Right kidney (tissue), 1 donor: ENCODE measurements at regions not wholly inside any gene's neighbourhood (a gene's known extent, or its start where the extent isn't known, plus 50 kb on each side); places are given as distances from the start of the nearest gene placed in this dataset.

Experiments
- DNase-seq: peaks from one replicate; pipeline ENCODE4 v3.0.0-alpha.2; 2016

DNA sequence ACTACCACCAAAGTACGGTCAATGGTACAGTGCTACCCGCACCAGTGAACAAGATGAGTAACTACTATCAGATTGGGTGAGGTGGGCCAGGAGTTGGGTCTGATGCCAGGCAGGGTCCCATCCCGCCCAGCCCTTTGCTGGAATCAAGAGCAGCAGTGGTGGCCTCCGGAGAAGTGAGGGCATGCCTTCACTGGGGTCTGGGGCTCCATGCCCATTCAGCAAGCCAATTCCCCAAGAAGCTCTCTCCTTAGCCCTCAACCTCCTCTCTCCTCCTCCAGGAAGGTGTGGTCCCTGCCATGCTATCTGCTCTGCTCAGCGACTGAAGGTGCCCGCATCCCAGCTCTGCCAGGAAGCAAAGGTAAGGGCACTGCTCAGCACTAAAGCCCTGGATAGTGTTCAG lies 62.7 kb upstream of the CPLX2 start:
- no peak for DNase-seq

DNA sequence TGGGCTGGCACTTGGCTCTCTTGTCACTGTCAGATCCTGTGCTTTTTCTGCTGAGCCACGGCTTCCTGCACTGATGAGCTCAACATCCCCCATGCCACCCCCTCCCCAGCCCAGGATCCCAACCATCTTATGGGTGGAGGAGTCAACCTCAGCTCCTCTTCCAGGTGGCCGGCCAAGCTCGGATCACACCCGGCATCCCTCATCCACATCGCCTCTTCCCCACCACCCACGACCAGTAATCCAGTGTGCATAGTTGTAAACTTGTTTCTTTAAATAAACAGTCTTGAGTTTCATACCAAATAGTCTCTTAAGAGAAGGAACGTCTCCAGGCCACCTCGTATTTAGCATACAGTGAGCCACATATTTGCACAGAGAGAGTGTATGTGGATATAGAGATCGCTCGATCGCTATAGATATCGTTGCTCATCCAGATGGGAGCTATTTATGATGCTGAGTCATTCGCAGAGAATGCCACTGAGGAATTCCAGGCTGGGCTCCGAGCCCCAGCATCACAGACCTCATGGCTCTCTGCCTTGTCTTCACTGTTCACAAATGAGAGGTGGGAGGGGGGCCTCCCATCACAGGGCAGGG lies 61.8 kb upstream of the CPLX2 start:
- DNase-seq = no peak

DNA sequence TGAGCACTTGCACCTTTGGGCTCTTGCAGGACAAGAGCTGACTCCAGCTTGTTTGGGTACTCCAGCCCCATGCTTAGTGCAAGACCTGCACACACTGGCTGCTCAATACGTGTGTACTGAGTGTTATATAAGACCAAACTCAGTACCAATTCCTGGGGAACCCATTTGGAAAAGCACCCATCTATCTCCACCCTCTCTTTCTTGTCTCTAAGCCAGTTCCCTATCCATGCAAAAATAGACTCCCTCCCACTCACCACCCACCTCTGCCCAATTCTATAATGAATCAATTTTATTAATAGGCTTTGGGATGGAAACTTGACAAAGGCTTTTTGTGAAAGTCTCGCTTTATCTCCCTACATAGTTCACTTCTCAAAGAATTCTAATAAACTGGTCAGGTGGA lies 60.9 kb upstream of the CPLX2 start:
- no peak for DNase-seq

DNA sequence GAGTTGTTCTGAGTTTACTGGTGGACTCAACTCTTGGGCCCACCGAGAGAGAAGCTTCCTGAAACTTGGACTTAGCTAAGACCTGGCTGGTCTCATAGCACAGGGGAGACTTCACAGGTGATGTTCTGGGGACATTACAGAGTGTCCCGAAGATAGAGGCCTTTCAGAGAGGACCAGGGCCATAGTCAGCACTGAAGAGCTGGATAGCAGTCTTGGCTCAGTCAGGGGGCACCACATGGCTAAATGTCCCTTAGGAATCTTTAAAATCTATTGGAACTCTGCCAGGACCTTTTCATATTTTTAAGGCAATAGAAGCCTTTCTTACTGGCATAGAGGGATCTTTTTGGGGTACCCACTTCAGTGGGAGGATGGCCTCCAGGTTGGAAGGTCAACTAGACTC lies 59.8 kb upstream of the CPLX2 start:
- DNase-seq = no peak

DNA sequence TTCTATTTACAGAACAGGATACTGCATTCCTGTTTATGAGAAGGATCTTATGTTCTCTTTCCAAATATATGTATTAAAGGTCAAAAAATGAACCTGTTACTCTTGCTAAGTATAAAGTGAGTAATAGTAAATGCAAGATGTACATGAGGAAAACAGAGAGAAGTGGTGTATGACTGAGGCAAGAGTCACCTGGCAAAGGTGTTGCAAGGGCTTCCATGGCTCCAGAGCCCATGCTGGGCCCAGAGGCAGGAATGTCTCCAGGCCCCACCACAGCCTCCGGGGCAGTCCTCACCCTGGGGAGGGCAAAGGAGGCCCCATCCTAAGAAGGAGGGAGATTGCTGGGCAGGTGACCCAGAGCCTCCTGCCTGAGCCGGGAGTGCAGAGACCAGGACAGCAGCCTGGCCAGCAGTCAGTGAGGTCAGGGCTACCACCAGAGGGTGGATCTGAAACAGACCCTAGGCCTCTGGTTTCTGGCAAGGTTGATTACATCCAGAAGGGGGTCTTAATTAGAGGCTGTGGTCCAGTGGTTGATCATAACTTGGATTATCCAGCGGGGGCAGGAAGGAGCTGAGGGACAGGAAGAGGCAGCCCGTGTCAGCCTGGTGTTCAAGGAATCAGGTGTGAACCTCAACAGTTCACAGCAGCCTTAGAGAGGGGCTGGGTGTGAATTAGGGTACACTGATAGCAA lies 57.3 kb upstream of the CPLX2 start:
- no peak for DNase-seq

DNA sequence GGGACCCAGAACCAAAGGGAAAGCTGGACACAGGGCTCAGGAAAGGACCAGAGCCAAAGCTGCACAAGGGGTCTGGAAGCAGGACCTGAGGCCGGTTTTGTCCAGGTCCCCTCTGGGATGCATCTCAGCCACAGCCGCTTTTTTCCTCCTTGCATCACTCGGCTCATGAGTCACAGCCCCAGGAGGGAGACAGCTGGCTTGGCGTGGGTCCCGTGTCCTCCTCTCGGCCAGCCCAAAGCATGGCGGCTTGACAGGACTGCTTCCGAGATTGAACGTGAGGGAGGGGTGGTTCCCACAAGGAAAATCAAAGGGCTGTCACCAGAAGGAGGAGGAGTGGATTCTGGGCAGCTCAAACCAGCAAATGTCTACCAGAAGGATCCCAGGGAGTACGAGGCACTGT lies 56.7 kb upstream of the CPLX2 start:
- no peak for DNase-seq

DNA sequence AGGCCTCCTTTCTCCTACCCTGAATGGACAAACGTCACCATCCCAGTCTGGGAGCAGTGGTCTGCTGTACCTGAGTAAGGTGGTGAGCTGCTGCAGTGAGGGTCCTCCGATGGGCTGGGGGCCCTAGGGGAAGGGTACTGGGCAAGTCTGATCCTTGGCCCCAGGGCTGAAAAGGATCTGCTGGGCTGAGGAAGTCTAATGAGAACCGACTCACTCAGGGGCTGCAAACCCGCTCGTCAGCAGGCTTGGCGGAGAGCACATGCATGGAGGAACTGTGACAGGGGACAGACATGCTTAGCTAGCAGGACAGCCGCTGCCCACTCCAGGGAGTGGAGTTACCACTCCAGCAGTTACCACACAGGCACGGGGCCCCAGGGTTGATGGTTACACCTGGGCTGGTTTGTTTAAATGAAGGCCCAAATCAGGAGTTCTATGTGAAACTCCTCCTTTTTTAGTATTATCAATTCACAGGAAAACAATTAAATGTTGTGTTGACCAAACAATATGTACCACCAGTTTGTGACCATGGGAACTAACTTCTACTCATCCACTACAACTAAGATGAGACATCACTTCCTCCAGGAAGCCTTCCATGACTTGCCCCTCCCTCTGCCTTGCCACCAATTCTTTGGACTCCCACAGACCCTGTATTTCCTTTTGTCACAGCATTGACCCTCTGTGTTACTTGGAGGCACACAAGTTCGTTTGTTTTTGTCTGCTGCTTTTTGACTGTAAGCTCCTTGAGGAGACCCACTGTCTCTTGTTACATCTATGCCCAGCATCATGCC lies 56.1 kb upstream of the CPLX2 start:
- no peak for DNase-seq

DNA sequence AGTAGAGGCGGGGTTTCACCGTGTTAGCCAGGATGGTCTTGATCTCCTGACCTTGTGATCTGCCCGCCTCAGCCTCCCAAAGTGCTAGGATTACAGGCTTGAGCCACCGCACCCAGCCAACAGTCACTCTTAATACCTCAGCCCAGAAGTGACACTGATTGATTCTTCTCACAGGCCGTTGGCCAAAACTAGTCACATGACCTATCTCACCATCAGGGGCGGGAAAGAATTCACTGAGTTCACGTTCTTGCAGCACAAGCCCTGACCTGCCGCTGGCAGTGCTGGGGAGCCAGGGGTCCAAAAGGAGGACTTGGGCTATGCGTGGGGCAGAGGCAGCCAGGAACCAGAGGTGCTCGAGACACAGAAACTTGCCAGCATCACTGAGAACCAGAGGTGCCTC lies 55.0 kb upstream of the CPLX2 start:
- no peak for DNase-seq

DNA sequence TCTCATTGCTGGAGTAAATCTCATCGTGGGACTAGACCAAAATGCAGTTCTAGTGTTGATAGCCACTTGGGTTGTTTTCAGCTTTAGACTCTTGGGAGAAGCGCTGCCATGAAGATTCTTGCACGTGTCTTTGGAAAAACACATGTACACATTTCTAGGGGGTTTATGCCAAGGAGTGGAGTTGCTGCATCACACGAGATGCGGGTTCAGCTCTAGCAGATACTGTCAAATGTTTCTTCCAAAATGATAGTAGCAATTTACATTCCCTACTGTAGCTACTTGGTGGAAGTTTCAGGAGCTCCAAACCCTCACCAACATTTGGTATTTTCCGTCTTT lies 52.3 kb upstream of the CPLX2 start:
- DNase-seq = no peak

DNA sequence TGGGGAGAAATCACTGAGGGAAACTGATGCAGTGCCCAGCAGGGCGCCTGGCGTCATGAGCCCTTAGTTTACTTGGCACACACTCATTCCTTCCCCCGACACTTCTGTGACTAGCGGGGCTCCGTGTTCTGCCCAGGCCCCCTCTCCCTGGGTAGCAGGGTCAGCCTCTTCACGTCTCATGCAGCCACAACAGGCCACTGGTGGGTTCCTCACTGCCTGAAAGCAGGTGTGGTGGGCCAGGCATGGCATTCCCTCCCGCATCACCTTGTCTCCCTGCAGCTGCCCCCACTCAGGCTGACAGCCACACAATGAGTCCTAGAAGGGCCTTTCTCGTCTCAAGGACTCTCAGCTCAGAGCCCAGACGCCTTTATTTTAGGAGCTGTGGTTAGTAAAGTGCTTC lies 51.1 kb upstream of the CPLX2 start:
- no peak for DNase-seq
